ENCODE measurements at regions not wholly inside any gene's neighbourhood (a gene's known extent, or its start where the extent isn't known, plus 50 kb on each side); places are given as distances from the start of the nearest gene placed in this dataset.
A peak's percentile ranks its signal among the peaks of the same experiment; 100 is the strongest.
"Not testable (repeated sequence)": the region's sequence is repeated elsewhere in the genome, so short reads cannot be mapped to it uniquely, and the experiment has no call there.

GRCh38 chr12:46572644-46573346, 200.2 kb upstream of the SLC38A2 start:
- DNase-seq (ENCODE audit: low spot score): no peak

DNA sequence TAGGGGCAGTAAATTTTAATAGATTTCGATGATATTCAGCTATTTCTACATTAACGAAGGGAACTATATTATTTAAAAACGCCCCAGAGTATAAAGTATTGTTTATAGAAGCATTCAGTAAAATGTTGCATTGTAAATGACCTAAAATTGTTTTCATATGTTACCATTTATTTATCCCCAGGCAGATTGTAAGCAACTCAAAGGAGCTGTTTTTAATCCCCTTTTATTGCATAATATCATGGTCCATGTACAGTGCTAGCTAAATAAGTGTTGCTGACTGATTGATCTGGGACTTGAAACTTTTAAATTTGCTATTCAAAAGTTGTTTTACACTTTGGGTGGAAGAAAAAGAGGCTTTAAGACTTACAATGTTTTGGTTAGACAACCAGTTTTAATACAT, 199.0 kb upstream of the SLC38A2 start:
- no peak for DNase-seq (ENCODE audit: low spot score)

DNA sequence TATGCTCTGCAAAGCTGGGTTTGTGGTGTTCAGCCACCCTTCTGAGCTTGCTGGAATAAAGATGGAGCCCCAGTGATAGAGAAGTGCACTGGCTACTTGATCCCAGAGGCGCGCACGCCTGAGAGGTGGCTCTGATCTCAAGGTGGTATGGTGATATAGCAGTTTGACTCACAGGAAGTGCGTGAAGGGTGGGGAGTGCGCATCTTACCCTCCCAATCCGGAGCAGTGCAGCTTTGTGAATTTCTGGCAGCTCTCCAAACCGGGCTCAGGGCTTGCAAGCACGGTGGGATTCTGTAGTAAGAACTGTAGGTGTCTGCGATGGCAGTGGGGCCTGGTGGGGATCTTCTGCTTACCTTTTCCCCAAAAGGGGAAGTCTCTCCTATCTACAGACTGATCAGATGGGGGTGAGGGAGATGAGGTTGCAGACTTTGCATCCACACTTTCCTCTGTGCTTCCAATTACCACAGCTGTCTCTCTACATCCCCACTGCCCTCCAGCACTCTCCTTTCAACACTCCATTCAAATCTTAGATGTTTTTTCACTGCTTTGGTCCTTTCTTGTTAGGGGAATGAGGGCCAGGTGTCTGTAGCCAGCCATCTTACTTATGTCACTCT, 197.4 kb upstream of the SLC38A2 start:
- no peak for DNase-seq (ENCODE audit: low spot score)

- DNase-seq (ENCODE audit: low spot score): no peak
Observed at GRCh38 chr12:46567667-46568066, 195.1 kb upstream of the SLC38A2 start.

DNA sequence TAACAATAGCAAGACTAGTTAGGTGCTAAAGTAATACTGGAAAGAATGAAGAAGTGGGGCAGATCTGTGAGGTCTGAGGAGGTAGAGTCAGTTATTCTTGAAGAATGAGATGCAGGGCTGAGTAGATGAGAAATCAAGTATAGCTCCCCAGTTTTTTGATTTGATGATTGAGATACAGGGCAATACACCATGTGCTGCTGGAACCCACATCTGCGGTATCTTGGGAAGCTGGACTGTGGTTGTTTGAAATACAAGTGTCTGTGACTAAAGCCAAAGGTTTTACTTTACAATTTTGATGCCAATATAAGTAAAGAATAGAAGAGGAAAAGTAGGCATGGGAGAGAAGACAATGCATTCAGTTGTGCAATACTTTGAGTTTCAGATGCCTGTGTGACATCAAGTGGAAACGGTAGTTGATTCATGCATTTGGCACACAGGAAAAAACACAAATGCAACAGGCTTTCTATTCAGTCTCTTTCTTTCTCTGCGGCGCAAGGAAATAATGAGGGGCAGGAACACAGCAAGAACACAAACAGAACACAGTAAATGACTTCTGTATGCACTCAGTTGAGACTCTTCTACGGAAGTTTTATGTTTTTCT, 190.2 kb upstream of the SLC38A2 start:
- DNase-seq (ENCODE audit: low spot score): no peak

DNA sequence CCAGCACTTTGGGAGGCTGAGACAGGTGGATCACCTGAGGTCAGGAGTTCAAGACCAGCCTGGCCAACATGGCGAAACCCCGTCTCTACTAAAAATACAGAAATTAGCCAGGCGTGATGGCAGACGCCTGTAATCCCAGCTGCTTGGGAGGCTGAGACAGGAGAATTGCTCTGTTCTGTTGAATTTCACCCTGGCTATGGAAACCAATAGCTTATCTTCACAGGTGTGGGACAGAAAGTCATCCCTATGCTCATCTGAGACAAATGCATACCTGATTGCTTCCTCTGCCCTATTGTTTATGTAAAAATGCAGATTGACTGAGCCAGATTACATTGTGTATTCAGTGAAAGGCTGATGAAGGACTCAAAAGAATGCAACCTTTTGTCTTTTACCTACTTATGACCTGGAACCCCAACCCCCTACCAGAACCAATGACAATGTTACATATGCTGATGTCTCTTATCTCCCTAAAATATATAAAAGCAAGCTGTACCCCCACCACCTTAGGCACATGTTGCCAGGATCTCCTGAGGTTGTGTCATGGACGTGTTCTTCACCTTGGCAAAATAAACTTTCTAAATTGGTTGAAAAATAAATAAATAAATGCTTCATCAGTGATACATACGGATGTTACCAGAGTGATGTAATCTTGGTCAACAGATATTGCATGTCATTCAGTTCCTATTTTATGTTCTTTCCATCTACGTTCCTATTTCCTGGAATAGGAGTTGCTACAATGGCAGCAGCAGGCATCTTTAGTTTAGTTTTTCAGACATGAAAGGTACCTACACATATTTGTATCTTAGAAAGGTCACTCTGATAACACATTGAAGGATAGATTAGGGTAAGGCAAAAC, 189.4 kb upstream of the SLC38A2 start:
- DNase-seq (ENCODE audit: low spot score): not testable (repeated sequence)

GRCh38 chr12:46560874-46561273, 188.3 kb upstream of the SLC38A2 start:
- no peak for DNase-seq (ENCODE audit: low spot score)

GRCh38 chr12:46560089-46560488, 187.5 kb upstream of the SLC38A2 start:
- DNase-seq (ENCODE audit: low spot score): peak; percentile 62

GRCh38 chr12:46559311-46559710, 186.7 kb upstream of the SLC38A2 start:
- DNase-seq (ENCODE audit: low spot score): no peak

DNA sequence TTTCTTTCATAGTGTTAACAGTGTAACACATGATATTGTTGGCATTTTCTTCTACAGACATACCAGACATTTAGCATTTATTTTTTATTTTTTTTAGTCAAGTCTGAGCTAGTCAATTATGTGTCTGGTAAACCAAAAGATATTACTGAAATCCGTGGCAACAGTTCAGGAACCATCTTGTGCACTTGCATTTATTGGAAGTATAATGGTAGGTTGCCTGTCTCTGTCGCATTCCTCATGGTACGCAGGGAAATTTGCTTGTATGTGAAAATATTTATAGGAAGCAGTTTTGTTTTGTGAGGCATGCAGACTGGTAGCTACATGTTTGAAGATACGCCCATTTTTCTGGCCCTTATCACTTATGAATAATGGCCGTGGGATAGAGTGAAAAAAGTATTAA, 186.1 kb upstream of the SLC38A2 start:
- no peak for DNase-seq (ENCODE audit: low spot score)

DNA sequence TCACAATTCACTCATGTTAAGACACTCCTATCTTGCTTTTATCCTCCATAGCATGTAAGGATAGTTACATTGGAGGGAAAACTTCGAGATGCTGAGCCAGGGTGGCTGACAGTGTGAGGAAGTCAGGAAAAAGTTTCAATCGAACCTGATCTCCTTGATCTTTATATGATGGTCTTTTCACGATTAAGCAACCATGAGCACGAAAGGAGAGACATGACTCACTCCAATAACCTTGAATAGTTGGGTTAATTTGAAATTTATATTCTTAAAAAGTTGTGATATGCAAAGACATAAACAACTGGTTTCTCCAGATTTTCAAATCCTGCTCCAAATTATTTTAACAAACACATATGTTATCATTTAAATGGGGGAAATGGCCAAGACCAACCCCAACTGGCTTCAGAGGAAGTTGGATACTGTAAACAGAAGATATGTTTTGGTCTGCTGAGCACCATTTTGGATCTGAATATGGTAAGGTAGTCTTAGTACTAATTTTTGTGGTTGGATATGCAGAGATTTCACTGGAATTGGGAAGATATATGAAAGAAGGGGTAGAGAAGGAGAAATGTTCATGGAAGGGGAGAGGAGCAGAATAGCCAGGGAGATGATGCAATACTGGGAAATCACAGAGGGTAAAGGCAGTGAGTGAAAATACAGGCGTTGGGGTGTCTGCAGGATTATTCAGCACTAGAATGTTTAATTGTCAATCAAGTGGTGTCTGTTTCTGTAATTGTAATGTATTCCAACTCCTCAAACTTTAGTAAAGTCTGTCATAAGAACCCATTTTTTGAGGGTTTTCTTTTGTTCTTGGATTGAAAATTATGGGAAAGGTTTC, 185.2 kb upstream of the SLC38A2 start:
- DNase-seq (ENCODE audit: low spot score): no peak

DNA sequence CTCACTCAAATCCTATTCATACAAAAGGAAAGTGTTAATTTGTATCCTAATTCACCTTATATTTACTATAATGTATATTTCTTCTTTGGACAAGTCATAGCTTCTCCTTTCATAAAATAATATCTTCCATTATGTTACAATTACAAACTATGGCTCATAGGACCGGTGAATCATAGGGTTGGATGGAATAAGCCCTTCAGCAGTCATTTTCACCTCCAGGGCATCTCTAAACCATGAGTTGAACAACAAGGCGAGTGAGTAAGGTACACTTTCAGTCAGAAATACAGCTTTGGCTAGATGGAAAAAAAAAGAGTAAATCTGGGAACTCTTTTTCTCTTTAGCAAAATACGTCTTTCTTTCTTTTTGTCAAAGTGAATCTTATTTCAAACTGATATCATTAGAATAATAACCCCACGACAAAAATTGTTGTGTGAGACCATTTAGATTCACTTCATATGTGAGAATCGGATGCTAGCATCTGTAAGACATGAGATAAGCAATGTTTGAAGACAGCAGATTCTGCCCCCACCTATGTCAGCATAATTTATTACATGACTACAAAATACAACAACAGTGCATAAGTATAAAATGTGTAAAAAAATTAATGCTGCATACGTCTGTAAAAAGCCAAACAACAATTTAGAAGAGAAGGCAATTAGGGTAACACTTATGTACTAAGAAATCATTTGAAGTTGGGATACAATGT, 184.4 kb upstream of the SLC38A2 start:
- DNase-seq (ENCODE audit: low spot score): no peak

- peak; percentile 17 for DNase-seq (ENCODE audit: low spot score)
Observed at GRCh38 chr12:46556105-46556559, 183.6 kb upstream of the SLC38A2 start.

GRCh38 chr12:46555406-46555852, 182.9 kb upstream of the SLC38A2 start:
- DNase-seq (ENCODE audit: low spot score): peak; percentile 42

DNA sequence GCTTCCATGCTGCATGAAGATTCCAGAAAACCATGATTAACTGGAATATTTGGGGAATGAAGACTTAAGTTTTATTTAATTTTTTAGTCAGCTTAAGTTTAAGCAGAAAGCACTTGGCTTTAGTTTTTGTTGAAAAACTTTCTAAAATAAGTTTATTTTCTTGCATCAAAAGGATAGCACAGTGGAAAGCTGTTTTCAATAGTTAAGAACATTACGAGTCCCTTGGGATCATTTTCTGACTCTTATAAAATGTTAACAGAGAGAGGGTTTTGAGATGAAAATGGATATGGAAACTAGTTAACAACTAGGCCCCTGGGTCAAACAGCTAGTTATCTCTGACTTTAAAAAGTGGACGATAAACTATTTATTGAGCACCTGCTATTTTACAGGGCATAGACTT, 181.9 kb upstream of the SLC38A2 start:
- DNase-seq (ENCODE audit: low spot score): no peak

DNA sequence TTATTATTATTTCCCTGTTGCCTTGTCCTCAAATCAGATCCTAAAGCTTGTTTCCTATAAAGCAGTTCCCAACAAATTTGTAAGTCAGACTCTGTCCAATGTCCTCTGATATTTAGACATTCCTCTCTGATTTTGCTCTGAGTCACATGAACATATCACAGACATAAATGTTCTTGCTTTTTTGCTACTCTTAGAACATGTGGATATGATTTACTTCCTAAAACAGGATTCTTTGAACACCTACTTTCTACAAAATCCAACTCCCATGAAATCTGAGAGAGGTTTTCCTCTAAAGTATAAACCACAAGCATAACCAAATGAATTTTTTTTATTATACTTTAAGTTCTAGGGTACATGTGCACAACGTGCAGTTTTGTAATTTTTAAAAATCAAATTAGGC, 181.3 kb upstream of the SLC38A2 start:
- DNase-seq (ENCODE audit: low spot score): no peak

DNA sequence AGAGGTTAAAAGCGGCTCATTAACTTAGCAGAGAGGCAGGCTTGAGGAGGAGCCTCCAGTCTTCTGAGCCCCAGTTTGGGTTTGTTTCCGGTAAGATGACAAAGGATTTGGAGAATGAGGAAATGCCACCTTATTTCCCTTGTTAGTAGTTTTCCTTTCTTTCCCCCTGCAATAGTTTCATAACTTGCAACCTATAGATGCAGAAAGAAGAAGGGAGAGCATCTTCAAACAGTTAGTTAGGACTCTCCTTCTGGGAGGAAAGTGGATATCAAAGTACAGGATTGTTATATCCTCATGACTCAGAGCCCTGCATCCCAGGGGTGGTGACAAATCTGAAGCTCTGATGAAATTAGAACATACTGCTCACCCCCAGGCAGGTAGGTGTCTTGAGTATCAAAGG, 180.7 kb upstream of the SLC38A2 start:
- DNase-seq (ENCODE audit: low spot score): no peak

- no peak for DNase-seq (ENCODE audit: low spot score)
Observed at GRCh38 chr12:46550266-46550879, 177.8 kb upstream of the SLC38A2 start.

DNA sequence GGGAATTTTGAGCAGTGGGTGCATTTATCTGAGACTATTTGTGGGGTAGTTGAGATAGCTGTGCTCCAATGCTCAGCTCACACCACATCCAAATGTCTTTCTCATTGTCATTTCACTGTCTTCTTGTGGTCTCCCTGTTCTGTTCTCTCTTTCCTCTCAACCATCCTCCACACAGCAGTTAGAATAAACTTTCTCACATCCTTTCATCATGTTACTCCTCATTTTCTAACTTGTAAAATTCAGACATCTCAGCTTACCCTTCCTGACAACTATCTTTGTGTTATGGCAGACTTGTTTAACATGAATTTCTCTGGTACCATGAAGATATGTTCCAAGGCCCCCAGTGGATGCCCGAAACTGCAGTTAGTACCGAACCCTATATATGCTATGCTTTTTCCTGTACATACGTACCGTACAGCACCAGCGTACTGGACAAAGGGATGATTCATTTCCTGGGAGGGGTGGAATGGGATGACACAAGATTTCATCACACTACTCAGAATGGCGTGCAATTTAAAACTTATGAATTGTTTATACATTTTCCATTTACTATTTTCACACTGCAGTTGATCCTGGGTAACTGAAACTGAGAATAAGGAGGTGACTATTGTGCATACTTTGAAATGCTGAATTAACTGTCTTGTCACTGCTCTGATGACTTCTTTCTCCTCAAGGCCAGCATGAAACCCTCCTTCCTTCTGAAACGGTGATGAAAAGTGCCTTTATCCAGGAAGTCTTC, 177.1 kb upstream of the SLC38A2 start:
- DNase-seq (ENCODE audit: low spot score): no peak
